Right lobe of liver (tissue), 4 donors: ENCODE measurements at regions not wholly inside any gene's neighbourhood (a gene's known extent, or its start where the extent isn't known, plus 50 kb on each side); places are given as distances from the start of the nearest gene placed in this dataset.

Experiments
- POLR2A ChIP-seq: fragments of 450-650 bp; IDR thresholded peaks from one replicate; pipeline ENCODE4 v1.6.1; 2017; ENCODE audit warnings: antibody characterized with exemption, mild to moderate bottlenecking
- TF ChIP-seq, protein P1 (sequence below), 4 donors: fragments of 200-600 bp in 3 of 4; fragments of 450-650 bp in 1 of 4; IDR thresholded peaks; one replicate each; pipeline versions ENCODE4 v1.5.1 to v1.8.0; 2016 to 2022; ENCODE audit warnings: antibody characterized with exemption in 4 of 4, mild to moderate bottlenecking in 2 of 4
- donor health status: DM: no; HTN: no; CAD: no.
- donor health status: DM: no; HTN: no; CAD: no.
- donor health status: DM: no; HTN: yes; CAD: no.

- TF ChIP-seq, protein P1, sequence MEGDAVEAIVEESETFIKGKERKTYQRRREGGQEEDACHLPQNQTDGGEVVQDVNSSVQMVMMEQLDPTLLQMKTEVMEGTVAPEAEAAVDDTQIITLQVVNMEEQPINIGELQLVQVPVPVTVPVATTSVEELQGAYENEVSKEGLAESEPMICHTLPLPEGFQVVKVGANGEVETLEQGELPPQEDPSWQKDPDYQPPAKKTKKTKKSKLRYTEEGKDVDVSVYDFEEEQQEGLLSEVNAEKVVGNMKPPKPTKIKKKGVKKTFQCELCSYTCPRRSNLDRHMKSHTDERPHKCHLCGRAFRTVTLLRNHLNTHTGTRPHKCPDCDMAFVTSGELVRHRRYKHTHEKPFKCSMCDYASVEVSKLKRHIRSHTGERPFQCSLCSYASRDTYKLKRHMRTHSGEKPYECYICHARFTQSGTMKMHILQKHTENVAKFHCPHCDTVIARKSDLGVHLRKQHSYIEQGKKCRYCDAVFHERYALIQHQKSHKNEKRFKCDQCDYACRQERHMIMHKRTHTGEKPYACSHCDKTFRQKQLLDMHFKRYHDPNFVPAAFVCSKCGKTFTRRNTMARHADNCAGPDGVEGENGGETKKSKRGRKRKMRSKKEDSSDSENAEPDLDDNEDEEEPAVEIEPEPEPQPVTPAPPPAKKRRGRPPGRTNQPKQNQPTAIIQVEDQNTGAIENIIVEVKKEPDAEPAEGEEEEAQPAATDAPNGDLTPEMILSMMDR (IDR thresholded peaks at IDR 0.05): no peak
- no peak for TF ChIP-seq POLR2A
Measured at GRCh38 chr6:56710967-56711366, 68.3 kb upstream of the DST start.
